GM18511 (cell line): ENCODE measurements at regions not wholly inside any gene's neighbourhood (a gene's known extent, or its start where the extent isn't known, plus 50 kb on each side); places are given as distances from the start of the nearest gene placed in this dataset.

Experiments used
- ATAC-seq: cut with Tn5 transposase; IDR thresholded peaks from one replicate; pipeline ENCODE4 v1.9.1; 2021; ENCODE audit warnings: mild to moderate bottlenecking, moderate library complexity; ENCODE audit not compliant: unreplicated experiment

DNA sequence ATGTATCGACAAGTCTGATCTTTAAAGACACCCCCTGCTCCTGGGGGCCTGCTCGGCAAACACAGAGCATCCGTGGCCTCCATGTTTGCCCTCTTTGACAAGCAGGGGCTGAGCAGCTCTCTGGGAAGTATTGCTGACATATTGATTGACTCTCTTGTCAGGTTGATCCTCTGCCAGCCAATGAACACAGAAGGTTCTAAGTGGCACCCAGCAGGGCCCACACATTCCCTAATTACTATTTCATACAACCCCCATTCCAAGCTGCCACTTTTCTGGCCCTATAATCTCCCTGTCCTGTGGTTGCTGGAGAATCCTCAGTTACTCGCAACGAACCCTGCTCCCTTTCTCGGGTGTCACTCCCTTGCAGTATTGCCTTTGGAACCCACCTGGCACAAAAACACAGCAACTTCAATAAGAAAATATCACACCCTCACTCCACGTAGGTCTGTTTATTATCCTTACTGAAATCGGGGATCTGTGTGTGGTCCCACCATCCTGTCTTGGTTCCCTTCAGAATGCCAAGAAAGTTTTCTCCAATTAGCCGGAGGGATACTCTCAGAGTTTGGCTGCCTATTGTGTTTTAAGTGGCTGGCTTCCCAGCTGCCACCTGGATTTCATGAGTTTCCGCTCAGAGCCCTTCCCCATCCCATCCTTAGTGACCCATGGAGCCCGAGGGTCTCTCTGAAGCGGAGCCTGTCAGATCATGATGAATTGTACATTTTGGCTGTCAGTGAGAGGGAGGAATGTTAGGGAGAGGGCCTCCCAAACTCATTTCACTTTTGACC, 249.0 kb upstream of the WWC1 start:
- ATAC-seq, result no peak

DNA sequence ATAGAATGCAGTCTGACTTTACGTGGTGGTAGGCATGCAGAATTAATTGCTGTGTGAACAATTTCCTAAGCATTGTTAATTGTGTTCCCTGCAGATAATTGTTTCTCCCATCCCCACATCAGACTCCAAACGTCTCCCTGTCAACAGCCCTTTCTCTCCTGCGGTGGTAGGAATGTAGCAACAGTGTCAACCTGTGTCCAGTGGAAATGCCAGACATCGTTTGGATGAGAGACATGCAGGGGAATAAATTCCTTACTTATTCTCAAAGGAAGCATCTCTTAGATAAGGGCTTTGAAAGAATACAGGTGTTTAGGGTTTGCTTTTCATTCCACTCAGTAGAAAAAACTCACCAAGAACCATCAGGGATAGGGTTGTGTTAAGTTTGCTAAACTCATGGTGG, 245.3 kb upstream of the WWC1 start:
- ATAC-seq, result no peak

DNA sequence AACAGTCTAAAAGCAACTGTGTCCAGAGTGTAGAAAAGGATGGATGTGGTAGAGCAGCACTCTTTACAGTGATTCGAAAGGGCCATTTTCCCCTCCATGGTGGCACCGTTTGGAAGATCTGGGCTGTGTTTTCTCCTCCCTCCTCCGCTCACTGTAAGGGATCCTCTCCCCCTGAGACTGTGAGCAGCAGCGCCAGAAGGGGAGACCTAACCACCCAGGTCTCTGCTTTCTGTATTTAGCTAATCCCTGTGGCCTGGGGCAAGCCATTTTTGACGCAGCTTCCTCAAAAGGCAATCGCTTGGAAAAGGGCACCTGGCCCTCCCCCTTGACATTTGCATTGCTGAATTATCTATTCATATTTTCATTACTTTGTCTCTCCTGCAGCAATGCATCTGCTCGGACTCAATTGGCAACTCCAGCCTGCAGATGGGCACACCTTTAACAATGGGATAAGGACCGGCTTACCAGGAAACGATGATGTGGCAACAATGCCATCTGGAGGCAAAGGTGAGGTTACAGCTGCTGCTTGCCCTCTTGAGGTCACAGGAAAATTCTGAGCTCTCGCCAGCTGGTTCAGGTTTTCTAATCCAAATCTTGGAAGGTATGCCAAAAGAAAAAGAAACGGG, 244.3 kb upstream of the WWC1 start:
- ATAC-seq, result peak; percentile 79

DNA sequence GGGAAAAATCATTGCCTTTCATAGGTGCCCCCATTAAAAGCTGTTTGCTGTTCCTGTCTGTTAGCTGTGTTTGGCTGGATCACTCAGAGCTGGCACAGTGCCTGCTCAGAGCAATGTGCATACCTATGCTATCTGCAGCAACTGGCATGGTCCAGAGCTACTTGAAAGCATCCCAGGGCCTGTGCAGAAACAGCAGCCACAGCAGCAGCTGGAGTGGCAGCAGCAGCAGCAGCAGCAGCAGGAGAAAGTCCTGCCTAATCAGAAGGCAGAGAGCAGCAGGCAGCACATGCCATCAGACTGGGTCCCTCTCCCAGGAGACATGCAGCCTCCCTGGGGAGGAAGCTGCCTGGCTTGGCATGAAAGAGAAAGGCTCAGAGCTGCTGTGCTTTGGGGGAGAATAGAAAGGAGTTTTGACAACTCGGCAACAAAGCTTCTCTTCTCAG, 243.8 kb upstream of the WWC1 start:
- ATAC-seq, result peak; percentile 12

DNA sequence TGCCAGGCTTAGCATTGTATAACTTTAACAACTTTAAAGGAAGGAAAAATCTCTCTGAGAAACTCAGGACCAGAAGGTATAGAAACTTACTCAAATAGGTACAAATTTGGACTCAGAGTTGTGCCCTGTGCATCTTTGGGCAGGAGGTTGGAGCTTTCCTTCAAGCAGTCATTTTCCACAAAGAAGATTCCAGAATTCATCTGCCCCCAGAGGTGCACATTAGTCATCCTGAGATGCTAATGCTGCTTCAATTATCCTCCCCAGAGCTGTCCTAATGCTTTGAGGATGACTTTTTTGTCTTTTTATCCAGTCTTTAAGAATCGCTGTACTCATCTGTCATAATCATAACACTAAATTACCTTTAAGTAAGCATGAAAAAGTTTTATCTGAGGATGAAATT, 243.0 kb upstream of the WWC1 start:
- ATAC-seq, result no peak

DNA sequence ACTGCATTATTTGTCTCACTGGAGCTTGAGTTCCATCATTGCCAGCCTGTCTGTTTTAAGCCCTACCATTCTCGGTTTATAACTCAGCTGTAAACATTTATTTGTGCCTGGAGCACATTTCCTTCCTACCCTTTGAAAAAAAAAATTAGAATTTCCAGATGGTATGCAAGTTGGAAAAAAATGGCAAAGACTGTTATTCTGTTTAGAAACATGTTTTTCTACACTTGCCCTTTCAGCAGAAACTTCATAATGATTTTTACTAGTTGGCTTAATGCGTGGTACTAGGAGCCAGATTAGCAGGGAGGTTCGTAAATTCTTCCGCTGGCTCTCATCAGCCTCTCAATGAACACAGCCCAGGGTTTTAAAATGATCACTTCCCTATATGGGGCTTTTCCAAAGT, 238.8 kb upstream of the WWC1 start:
- no peak for ATAC-seq

DNA sequence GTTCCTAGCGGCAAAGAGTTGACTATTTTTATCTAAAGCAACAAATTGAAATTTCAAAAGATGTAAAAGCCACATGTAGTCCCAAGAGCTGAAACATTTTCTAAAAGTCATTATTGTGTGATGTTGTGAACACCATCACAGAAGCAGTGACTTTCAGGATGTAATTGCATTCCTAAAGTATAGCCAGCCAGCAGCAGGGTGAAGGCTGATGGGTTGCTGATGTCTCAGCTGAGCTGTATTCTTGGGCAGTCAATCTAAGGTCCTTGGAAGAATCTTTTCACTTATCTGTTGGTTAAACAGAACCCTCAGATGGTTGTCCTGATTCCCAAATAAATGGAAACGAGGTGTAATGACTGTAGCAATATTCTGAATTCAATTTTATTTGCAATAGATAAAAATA, 237.4 kb upstream of the WWC1 start:
- ATAC-seq, result no peak

DNA sequence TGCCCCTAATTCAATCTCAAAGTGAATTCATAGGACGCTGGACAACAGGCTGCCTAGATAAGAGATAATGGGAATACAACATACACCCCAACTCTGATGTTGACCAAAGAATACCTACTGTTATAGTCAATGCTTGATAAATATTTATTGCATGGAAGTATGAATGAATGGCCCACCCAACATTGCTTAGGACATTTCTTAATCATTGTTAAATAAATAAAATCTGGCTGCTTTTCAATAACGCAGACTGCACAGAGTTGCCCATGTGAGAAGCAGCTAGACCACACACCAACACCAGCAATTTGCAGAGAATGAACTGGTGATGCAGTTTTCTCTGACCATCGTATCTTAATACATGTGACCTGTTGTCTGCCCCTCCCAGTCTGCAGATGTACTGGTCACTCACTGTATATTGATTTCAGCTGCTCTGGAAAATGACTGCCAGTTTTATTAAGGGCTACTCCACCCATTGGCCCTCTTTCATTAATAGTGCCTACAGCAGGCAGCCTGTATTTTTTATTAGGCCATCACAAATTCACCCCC, 236.2 kb upstream of the WWC1 start:
- ATAC-seq, result no peak

DNA sequence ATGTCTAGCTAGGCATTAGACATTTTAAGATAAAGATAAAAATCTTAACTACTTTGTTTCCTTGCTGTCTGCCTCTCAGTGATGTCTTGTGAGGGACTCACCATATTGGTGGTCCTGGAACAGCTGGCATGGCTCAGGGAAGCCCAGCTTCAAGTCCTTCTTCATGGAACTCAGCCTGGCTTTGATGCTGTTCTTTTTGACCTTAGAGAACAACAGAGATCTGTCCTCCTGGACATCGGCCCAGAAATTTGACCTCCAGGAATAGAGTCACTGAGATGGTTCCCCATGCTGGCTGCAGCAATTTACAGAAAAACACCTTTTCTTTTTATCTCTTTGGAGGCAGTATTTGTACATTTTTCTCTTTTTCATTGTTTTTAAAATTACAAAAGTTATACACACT, 235.5 kb upstream of the WWC1 start:
- no peak for ATAC-seq

DNA sequence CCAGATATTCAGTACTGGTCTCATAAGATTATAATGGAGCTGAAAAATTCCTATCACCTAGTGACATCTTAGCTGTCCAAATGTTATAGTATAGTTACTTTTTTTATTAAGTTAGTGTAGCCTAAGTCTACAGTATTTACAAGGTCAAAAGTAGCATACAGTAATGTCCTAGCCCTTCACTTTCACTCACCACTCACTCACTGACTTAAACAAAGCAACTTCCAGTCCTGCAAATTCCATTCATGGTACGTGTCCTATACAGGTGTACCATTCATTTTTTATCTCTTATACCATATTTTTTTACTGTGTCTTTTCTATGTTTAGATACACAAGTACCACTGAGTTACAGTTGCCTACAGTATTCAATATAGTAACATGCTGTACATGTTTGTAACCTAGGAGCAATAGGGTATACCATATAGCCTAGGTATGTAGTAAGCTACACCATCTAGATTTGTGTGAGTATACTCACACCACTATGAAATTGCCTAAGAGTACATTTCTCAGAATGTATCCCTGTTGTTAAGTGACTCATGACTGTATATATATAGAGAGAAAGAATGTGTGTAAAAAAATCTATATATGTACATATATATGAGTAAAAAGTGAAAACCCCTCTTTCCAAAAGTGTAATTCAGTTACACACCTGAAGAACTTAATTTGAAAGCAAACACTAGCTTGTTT, 234.8 kb upstream of the WWC1 start:
- ATAC-seq, result no peak

DNA sequence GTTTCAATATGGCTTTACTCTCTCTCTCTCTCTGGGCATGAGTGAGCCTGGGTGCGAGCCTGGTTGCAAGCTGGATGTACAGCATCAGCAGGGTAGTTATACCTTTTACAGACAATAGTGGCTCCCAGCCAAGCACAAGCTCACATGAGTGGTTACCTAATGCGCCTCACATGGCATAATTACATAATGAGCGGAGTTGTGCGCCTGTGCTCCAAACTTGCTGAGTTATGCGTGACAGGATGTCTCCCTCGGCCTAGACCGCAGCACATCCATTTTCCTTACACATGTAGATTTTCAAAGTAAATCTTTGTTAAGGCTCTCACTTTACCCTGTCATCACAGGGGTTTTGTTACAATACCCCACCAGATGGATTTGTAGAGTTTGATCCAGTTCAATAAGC, 233.5 kb upstream of the WWC1 start:
- ATAC-seq, result no peak

DNA sequence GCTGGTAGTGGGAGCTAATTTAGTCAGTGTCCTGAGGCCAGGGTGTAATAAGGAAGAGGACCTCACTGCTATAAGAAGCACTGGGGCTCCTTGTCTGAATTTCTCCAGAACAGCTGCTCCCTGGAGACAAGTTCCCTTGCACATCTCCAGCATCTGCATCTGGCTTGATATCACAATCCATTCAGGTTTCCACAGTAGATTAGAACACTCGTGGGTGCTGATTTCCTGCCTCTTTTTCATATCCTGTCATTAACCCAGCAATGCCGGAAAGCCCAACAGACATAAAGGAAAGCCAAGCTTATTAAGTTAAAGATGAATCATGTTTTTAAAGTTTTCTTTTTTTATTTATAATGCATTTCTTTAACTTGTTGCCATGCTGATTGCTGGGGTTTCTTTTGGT, 232.3 kb upstream of the WWC1 start:
- ATAC-seq, result no peak

DNA sequence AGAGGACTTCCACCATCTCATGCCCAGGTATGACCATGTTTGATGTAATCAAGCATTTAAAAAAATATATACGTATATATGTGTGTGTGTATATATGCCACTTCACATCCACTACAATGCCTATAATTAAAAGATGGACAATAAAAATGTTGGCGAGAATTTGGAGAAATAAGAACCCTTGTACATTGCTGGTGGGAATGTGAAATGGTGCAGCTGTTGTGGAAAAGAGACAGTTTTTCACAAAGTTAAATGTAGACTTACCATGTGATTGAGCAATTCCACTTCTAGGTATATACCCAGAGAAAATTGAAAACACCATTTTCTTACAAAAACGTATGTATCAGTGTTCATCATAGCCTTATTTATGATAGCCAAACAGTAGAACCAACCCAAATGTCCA, 229.2 kb upstream of the WWC1 start:
- ATAC-seq, result no peak

DNA sequence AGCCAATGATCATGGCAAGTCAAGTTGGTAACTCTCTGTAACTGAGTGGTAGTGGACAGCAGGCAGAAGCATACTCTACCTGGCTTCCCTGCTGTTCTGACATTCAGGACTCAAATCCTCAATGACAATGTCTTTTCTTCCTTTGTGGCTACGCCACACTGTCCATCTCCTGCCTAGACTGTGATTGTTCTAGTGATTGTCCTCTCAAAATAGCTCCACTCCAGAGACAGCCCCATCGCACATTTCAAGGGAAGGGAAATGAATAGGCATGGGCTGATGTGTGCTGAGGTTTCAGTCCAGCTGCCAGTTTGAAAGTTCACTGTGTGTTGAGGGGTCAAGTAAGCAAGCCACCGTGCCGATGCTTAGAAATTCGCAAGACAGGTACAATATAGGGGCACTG, 227.0 kb upstream of the WWC1 start:
- no peak for ATAC-seq

DNA sequence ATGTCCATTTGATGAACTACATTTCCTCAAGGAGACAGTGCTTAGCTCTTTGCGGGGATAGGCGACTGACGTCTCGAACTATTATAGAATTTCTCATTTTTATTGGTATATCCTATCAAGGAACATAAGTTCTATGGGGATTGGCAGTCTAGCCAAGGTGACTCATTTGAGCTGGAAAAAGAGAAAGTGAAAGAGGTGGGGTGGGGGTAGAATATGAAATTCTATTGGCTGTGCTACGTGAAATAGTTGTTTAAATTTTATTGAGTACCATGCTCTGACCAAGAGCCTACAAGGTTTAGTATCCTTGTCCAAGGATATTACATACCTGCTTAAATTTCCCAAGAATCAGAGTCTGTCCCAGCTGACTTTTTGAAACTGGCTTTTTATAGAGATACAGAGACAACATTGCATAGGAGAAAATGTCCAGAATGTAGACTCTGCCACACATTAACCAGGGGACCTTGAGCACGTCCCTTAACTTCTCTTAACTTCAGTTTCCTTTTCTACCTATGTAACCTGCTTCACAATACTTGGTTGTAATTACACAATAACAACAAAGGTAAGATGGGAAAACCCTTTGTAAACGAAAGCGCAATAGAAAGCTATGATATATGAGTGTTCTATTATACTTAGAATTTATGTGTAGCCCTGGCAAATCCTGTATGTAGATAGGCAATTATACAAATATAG, 226.4 kb upstream of the WWC1 start:
- no peak for ATAC-seq

DNA sequence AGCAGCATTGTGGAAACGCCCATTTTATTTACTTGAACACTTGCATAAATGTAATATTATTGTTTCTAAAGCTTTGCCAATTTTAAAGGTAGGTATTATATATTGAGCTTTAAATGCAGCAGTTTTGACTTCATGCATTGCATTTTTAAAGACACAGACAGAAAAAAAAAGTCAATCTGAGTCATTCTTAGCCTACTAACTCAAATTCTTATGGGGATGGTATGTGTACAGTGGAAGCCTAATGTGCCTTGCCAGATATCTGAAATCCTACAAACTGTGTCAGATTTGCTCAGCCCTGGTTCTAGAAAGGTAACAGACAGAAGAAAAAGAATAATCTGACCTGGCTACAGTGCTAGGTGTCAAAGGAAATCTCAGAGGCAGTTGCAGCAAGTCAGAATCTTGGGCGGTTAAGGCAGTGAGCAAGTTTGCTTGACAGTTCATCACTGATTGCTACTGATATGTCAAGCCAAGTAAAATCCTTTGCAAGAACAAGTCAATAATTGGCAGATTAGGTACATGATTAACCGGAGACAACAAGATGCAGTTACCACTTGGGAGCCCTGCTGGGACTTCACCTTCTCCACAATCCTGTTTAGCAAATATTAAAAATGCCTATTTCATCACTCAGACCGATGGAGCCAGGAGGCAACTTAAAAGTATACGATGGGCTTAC, 224.8 kb upstream of the WWC1 start:
- no peak for ATAC-seq

DNA sequence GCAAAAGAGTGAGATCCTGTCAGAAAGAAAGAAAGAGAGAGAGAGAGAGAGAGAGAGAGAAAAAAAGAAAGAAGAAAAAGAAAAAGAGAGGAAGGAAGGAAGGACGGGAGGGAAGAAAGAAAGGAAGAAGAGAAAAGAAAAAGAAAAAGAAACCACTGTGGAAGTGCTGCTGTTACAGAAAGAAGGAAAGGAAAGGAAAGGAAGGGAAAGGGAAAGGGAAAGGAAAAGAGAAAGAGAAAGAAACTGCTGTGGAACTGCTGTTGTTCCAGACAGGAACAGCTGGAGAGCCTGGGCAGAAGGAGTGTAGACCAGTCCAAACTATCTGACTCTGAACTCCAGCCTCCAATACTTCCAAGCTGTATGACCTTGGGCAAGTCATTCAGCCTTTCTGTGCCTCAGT, 220.7 kb upstream of the WWC1 start:
- no peak for ATAC-seq

DNA sequence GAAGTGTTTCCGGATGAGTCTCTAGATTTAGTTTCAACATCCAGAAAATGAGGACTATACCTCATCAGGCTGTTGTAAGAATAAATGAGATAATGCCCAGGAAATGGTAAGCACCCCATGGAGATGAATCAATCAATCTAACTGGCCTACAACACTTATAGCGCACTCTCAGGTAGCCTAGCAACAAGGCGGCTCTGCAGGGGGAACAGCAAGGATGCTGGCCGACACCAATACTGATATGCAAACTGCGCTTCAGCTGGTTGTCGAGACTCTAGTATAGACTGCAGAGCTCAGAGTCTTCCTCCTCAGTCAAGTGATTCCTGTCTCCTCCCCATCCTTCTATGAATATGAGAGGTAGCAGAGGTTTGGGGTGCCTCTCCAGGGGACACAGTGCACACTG, 218.8 kb upstream of the WWC1 start:
- ATAC-seq, result no peak

DNA sequence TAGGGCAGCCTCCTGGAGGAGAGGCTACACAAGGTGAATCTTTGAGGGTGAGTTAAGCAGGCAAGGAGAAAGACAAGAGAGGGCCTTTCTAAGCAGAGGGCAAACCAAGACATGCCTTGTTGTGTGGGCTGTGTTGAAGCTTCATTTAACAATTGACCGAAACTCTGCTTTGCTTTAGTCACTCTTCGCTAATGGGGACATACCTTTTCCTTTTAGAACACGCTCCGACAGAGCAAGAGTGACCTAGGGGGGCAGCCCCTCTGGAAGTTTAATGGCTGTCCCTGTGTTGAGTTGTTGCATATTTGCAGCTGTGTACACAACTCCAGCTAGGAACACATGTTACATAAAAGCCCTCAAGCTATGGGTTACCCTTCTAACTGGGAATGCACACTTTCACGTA, 218.1 kb upstream of the WWC1 start:
- no peak for ATAC-seq

DNA sequence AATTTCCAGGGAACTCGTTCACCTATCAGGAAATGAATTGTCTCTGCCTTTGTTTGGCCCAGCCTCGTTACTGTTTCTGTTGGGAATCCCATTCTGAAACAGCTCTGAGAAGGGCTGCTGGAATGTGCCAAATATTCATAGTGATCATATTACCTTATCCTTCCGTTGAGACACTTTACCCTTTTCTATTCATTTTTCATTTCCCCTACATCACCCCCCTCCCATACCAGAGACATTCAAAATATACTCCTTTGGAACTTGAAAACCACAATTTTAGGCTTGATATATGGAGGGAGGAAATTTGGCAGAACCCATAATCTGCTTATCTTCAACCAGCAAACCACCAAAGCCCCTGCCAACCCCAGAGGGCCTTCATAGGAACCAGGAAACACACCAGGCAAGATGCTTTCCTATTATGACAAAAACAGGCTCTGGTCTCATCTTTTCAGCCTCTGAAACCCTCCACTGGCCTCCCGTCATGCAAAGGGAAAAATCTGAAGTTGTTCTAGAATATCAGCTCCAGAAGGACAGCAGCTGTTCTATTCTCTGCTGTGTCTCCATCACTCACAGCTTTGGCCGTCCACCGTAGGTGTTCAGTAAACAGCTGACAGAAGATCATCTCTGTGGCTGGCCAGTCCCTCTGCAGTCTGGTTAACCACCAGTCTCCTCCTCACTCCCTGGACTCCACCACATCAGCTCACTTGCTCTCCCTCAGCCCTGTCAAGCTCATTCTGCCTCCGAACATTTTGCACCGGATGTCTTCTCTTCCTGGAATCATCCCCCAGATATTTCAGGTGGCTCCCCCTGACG, 217.2 kb upstream of the WWC1 start:
- no peak for ATAC-seq
